ENCODE measurements at regions not wholly inside any gene's neighbourhood (a gene's known extent, or its start where the extent isn't known, plus 50 kb on each side); places are given as distances from the start of the nearest gene placed in this dataset.

DNA sequence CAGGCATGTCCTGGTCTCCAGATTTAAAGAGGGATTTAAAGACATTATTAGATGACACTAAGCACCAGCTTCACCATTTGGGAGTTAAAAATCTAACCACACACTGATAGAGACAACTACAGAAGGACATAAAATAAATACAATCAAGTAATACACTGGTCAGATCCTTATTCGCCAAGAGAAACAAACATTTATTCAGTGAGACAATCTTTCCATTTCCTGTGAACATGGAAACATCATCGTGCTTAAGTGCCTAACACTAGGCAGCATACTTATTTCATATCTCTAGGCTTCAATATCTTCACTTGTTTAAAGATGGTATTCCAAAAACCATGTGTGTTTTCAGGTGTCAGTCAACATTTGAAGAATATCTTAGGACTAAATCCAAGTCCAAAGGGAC lies 103.6 kb downstream of the AREG start:
- Histone ChIP-seq H3K27me3 (ENCODE audit: insufficient read depth, low read depth) (no peaks in the 10 kb centered on the region), H4K20me1 (ENCODE audit: insufficient read depth) (no peaks in the 10 kb centered on the region), H3K27ac (no peak overlapping the region), H2AFZ (ENCODE audit: low read depth) (no peak overlapping the region), H3K36me3 (ENCODE audit: insufficient read depth) (no peaks in the 10 kb centered on the region), H3K9ac (no peak overlapping the region), H3K4me1 (ENCODE audit: low read depth, poor library complexity, severe bottlenecking) (peaks cover 7% of the 10 kb centered on the region), H3K4me2 (no peak overlapping the region), H3K4me3 (IDR thresholded peaks at IDR 0.05; ENCODE audit: insufficient read depth, low read depth, low read length) (no peak overlapping the region), H3K79me2 (ENCODE audit: insufficient read depth, low read depth) (no peaks in the 10 kb centered on the region)
- TF ChIP-seq, protein P1, sequence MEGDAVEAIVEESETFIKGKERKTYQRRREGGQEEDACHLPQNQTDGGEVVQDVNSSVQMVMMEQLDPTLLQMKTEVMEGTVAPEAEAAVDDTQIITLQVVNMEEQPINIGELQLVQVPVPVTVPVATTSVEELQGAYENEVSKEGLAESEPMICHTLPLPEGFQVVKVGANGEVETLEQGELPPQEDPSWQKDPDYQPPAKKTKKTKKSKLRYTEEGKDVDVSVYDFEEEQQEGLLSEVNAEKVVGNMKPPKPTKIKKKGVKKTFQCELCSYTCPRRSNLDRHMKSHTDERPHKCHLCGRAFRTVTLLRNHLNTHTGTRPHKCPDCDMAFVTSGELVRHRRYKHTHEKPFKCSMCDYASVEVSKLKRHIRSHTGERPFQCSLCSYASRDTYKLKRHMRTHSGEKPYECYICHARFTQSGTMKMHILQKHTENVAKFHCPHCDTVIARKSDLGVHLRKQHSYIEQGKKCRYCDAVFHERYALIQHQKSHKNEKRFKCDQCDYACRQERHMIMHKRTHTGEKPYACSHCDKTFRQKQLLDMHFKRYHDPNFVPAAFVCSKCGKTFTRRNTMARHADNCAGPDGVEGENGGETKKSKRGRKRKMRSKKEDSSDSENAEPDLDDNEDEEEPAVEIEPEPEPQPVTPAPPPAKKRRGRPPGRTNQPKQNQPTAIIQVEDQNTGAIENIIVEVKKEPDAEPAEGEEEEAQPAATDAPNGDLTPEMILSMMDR (conservative IDR thresholded peaks at IDR 0.05; ENCODE audit: low read depth, low read length), result no peak

DNA sequence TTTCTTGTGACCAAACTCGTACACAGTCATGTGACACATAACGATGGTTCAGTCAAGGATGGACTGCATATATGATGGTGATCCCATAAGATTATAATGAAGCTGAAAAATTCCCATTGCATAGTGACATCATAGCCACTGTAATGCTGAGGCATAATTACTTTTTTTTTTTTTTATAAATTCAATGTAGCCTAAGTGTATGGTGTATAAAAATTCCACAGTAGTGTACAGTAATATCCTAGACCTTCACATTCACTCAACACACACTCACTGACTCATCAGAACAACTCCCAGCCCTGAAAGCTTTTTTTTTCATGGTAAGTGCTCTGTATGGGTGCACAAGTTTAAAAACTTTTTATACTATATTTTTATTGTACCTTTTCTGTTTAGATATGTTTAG lies 105.0 kb downstream of the AREG start:
- Histone ChIP-seq H3K4me3 (IDR thresholded peaks at IDR 0.05; ENCODE audit: insufficient read depth, low read depth, low read length) (no peak overlapping the region), H3K27me3 (ENCODE audit: insufficient read depth, low read depth) (no peaks in the 10 kb centered on the region), H3K4me2 (no peak overlapping the region), H3K27ac (no peak overlapping the region), H2AFZ (ENCODE audit: low read depth) (no peak overlapping the region), H3K4me1 (ENCODE audit: low read depth, poor library complexity, severe bottlenecking) (peaks cover 3% of the 10 kb centered on the region), H4K20me1 (ENCODE audit: insufficient read depth) (no peaks in the 10 kb centered on the region), H3K9ac (no peak overlapping the region), H3K36me3 (ENCODE audit: insufficient read depth) (no peaks in the 10 kb centered on the region), H3K79me2 (ENCODE audit: insufficient read depth, low read depth) (no peaks in the 10 kb centered on the region)
- TF ChIP-seq, protein P1 (conservative IDR thresholded peaks at IDR 0.05; ENCODE audit: low read depth, low read length), result no peak

DNA sequence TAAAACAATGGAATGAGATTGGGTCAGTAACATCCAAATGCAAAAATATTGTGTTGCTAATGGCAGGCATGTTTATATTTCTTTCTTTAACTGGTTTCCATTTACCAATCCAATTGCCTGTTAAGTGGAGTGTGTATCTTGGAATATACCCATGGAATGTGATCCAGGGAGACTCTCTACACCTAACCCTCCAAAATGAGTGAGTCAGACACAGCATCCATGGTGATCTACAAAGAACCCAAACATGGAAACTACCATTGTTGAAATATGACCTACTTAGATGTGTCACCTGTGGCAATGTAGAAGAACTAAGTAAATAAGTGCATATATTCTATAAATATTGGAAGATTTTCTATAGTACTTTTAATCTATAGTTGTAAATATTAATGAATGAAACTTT lies 110.3 kb downstream of the AREG start:
- no peak overlapping the region for H3K9ac ChIP-seq
- H2AFZ ChIP-seq (ENCODE audit: low read depth), result no peak overlapping the region
- no peaks in the 10 kb centered on the region for H3K27me3 ChIP-seq (ENCODE audit: insufficient read depth, low read depth)
- no peak overlapping the region for H3K4me2 ChIP-seq
- H3K4me3 ChIP-seq (IDR thresholded peaks at IDR 0.05; ENCODE audit: insufficient read depth, low read depth, low read length), result no peak overlapping the region
- H3K27ac ChIP-seq, result no peak overlapping the region
- H4K20me1 ChIP-seq (ENCODE audit: insufficient read depth), result no peaks in the 10 kb centered on the region
- no peaks in the 10 kb centered on the region for H3K36me3 ChIP-seq (ENCODE audit: insufficient read depth)
- H3K79me2 ChIP-seq (ENCODE audit: insufficient read depth, low read depth), result no peaks in the 10 kb centered on the region
- TF ChIP-seq, protein P1 (conservative IDR thresholded peaks at IDR 0.05; ENCODE audit: low read depth, low read length), result no peak
- no peaks in the 10 kb centered on the region for H3K4me1 ChIP-seq (ENCODE audit: low read depth, poor library complexity, severe bottlenecking)

DNA sequence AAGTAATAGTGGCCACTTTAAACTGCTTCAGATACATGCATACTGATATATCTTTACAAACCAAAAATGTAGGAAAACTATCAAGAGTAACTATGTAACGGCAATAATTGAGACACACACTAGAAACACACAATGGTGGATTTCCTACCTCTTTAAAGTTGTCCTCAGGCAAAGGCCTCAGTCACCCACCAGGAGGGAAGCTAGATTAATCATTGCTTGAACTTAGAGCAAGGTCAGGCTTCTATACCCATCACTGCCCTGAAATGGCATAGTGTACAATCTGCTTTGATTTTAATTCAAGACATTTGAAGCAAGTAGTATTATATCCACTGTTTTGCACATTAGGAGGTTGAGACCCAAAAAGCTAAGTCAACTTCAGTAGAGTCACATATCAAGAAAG lies 110.9 kb downstream of the AREG start:
- Histone ChIP-seq H3K27ac (no peak overlapping the region), H3K4me2 (no peak overlapping the region), H3K4me3 (IDR thresholded peaks at IDR 0.05; ENCODE audit: insufficient read depth, low read depth, low read length) (no peak overlapping the region), H3K4me1 (ENCODE audit: low read depth, poor library complexity, severe bottlenecking) (no peaks in the 10 kb centered on the region), H4K20me1 (ENCODE audit: insufficient read depth) (no peaks in the 10 kb centered on the region), H2AFZ (ENCODE audit: low read depth) (no peak overlapping the region), H3K36me3 (ENCODE audit: insufficient read depth) (no peaks in the 10 kb centered on the region), H3K27me3 (ENCODE audit: insufficient read depth, low read depth) (no peaks in the 10 kb centered on the region), H3K79me2 (ENCODE audit: insufficient read depth, low read depth) (no peaks in the 10 kb centered on the region), H3K9ac (no peak overlapping the region)
- TF ChIP-seq, protein P1 (conservative IDR thresholded peaks at IDR 0.05; ENCODE audit: low read depth, low read length), result no peak

DNA sequence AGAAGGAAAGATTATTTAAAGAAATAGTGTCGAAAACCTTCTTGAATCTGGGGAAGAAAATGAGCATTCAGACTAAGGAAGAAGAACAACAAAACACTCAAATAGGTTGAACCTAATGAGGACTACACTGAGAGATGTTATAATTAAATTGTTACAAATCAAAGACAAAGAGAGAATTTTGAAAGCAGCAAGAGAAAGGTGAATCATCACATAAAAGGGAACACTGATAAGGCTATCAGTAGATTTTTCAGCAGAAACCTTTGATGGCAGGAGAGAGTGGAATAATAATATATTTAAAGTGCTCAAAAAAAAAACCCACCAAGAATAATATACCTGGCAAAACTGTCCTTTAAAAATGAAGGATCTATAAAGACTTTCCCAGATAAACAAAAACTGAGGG lies 114.9 kb downstream of the AREG start:
- TF ChIP-seq, protein P1 (conservative IDR thresholded peaks at IDR 0.05; ENCODE audit: low read depth, low read length), result no peak
- no peak overlapping the region for H3K4me3 ChIP-seq (IDR thresholded peaks at IDR 0.05; ENCODE audit: insufficient read depth, low read depth, low read length)
- no peak overlapping the region for H2AFZ ChIP-seq (ENCODE audit: low read depth)
- no peak overlapping the region for H3K9ac ChIP-seq
- H3K79me2 ChIP-seq (ENCODE audit: insufficient read depth, low read depth), result no peaks in the 10 kb centered on the region
- H3K36me3 ChIP-seq (ENCODE audit: insufficient read depth), result no peaks in the 10 kb centered on the region
- no peaks in the 10 kb centered on the region for H3K4me1 ChIP-seq (ENCODE audit: low read depth, poor library complexity, severe bottlenecking)
- no peak overlapping the region for H3K27ac ChIP-seq
- H3K27me3 ChIP-seq (ENCODE audit: insufficient read depth, low read depth), result no peaks in the 10 kb centered on the region
- no peaks in the 10 kb centered on the region for H4K20me1 ChIP-seq (ENCODE audit: insufficient read depth)
- H3K4me2 ChIP-seq, result no peak overlapping the region
